H9 (cell line): ENCODE measurements at regions not wholly inside any gene's neighbourhood (a gene's known extent, or its start where the extent isn't known, plus 50 kb on each side); places are given as distances from the start of the nearest gene placed in this dataset.

Experiments
- DNase-seq: peaks from one replicate; pipeline ENCODE4 v3.0.0-alpha.2; 2017
- H2AFZ ChIP-seq: one replicate; pipeline ENCODE4 v1.6.1; 2013; ENCODE audit warnings: mild to moderate bottlenecking, low read length, control low read depth, moderate library complexity
- H2AK5ac ChIP-seq: 2 replicates; pipeline ENCODE4 v1.6.1; 2013; ENCODE audit warnings: low read length, control low read depth, mixed read lengths; ENCODE audit not compliant: insufficient read length
- H2BK120ac ChIP-seq: one replicate; pipeline ENCODE4 v1.6.1; 2013; ENCODE audit warnings: low read depth, mild to moderate bottlenecking, low read length, control low read depth, inconsistent platforms; ENCODE audit not compliant: poor library complexity, severe bottlenecking
- H2BK12ac ChIP-seq: 2 replicates; pipeline ENCODE4 v1.6.1; 2013; ENCODE audit warnings: low read length, control low read depth, mixed read lengths, low read depth; ENCODE audit not compliant: insufficient read length
- H2BK15ac ChIP-seq: 2 replicates; pipeline ENCODE4 v1.6.1; 2013; ENCODE audit warnings: low read depth, low read length, control low read depth
- H2BK20ac ChIP-seq: one replicate; pipeline ENCODE4 v1.6.1; 2013; ENCODE audit warnings: low read depth, mild to moderate bottlenecking, low read length, control low read depth, inconsistent platforms; ENCODE audit not compliant: poor library complexity, severe bottlenecking
- H2BK5ac ChIP-seq: 2 replicates; pipeline ENCODE4 v1.6.1; 2013; ENCODE audit warnings: low read length, control low read depth, mixed read lengths; ENCODE audit not compliant: insufficient read length
- H3K14ac ChIP-seq: 2 replicates; pipeline ENCODE4 v1.6.1; 2013; ENCODE audit warnings: low read length, control low read depth; ENCODE audit not compliant: insufficient read depth
- H3K18ac ChIP-seq: 2 replicates; pipeline ENCODE4 v1.6.1; 2013; ENCODE audit warnings: low read depth, mild to moderate bottlenecking, mixed read lengths, low read length, control low read depth; ENCODE audit not compliant: insufficient read length
- H3K23ac ChIP-seq: 2 replicates; pipeline ENCODE4 v1.6.1; 2013; ENCODE audit warnings: low read length, control low read depth, mixed read lengths, low read depth; ENCODE audit not compliant: insufficient read length
- H3K23me2 ChIP-seq: 2 replicates; pipeline ENCODE4 v1.6.1; 2013; ENCODE audit warnings: low read depth, mild to moderate bottlenecking, mixed read lengths, low read length, control low read depth; ENCODE audit not compliant: insufficient read length, poor library complexity, severe bottlenecking
- H3K27ac ChIP-seq: 2 replicates; pipeline ENCODE4 v1.5.1; 2013; ENCODE audit warnings: low read length, control low read depth, mixed read lengths, low read depth; ENCODE audit not compliant: insufficient read length
- H3K27me3 ChIP-seq: 2 replicates; pipeline ENCODE4 v1.6.1; 2013; ENCODE audit warnings: low read length, control low read depth, inconsistent platforms; ENCODE audit not compliant: insufficient read depth
- H3K4ac ChIP-seq: 2 replicates; pipeline ENCODE4 v1.6.1; 2013; ENCODE audit warnings: low read depth, mild to moderate bottlenecking, control low read depth, inconsistent platforms, low read length, moderate library complexity
- H3K4me1 ChIP-seq: 2 replicates; pipeline ENCODE4 v1.6.1; 2013; ENCODE audit warnings: low read length, control low read depth, inconsistent platforms; ENCODE audit not compliant: insufficient read depth
- H3K4me2 ChIP-seq: 2 replicates; pipeline ENCODE4 v1.6.1; 2013; ENCODE audit warnings: low read length, control low read depth, mixed read lengths; ENCODE audit not compliant: insufficient read length, insufficient read depth
- H3K56ac ChIP-seq: 2 replicates; pipeline ENCODE4 v1.6.1; 2013; ENCODE audit warnings: low read depth, mild to moderate bottlenecking, mixed read lengths, low read length, control low read depth; ENCODE audit not compliant: insufficient read length
- H3K79me1 ChIP-seq: 2 replicates; pipeline ENCODE4 v1.6.1; 2013; ENCODE audit warnings: low read depth, mild to moderate bottlenecking, moderate library complexity, low read length, control low read depth, inconsistent platforms; ENCODE audit not compliant: insufficient read depth, poor library complexity, severe bottlenecking
- H3K79me2 ChIP-seq: 2 replicates; pipeline ENCODE4 v1.6.1; 2013; ENCODE audit warnings: low read length, control low read depth, inconsistent platforms; ENCODE audit not compliant: insufficient read depth
- H3K9ac ChIP-seq: 2 replicates; pipeline ENCODE4 v1.6.1; 2013; ENCODE audit warnings: low read length, control low read depth, mixed read lengths; ENCODE audit not compliant: insufficient read length; ENCODE audit errors: extremely low read depth
- H3K9me3 ChIP-seq: one replicate; pipeline ENCODE4 v1.6.1; 2013; ENCODE audit warnings: low read depth, low read length, inconsistent platforms; ENCODE audit not compliant: control insufficient read depth
- H3T11ph ChIP-seq: one replicate; pipeline ENCODE4 v1.6.1; 2013; ENCODE audit warnings: mild to moderate bottlenecking, low read length, control low read depth, inconsistent platforms
- H4K20me1 ChIP-seq: one replicate; pipeline ENCODE4 v1.6.1; 2013; ENCODE audit not compliant: control insufficient read depth, insufficient read length, insufficient read depth
- H4K5ac ChIP-seq: 2 replicates; pipeline ENCODE4 v1.6.1; 2013; ENCODE audit warnings: low read depth, mild to moderate bottlenecking, mixed read lengths, low read length, control low read depth; ENCODE audit not compliant: insufficient read length
- H4K8ac ChIP-seq: replicated peaks from 2 replicates; pipeline ENCODE4 v1.6.1; 2013; ENCODE audit warnings: low read length, control low read depth, mixed read lengths, low read depth; ENCODE audit not compliant: insufficient read length
- H4K91ac ChIP-seq: 2 replicates; pipeline ENCODE4 v1.6.1; 2013; ENCODE audit warnings: low read depth, mild to moderate bottlenecking, moderate library complexity, mixed read lengths, low read length, control low read depth; ENCODE audit not compliant: insufficient read length
- H3K27ac Mint-ChIP-seq, 3 experiments: 2 replicates in 2 of 3; 3 replicates in 1 of 3; pipeline ENCODE4 v1.8.0; 2020 to 2021; ENCODE audit warnings: mixed read lengths in 3 of 3, mild to moderate bottlenecking in 1 of 3, moderate library complexity in 1 of 3
- H3K27me3 Mint-ChIP-seq: 2 replicates; pipeline ENCODE4 v1.8.0; 2021; ENCODE audit warnings: low read depth, mild to moderate bottlenecking, moderate library complexity, mixed read lengths
- H3K36me3 Mint-ChIP-seq, 3 experiments: 2 replicates in 2 of 3; 3 replicates in 1 of 3; pipeline ENCODE4 v1.8.0; 2020 to 2021; ENCODE audit warnings: low read depth in 3 of 3, mixed read lengths in 3 of 3; ENCODE audit not compliant: insufficient read depth in 1 of 3
- H3K4me1 Mint-ChIP-seq, 2 experiments: 2 replicates each; pipeline ENCODE4 v1.8.0; 2020; ENCODE audit warnings: mixed read lengths in 2 of 2
- H3K4me3 Mint-ChIP-seq, 2 experiments: 2 replicates in 1 of 2; 3 replicates in 1 of 2; pipeline ENCODE4 v1.8.0; 2020 to 2021; ENCODE audit warnings: mild to moderate bottlenecking in 2 of 2, mixed read lengths in 2 of 2, moderate library complexity in 1 of 2
- H3K9me3 Mint-ChIP-seq, 2 experiments: 2 replicates in 1 of 2; 3 replicates in 1 of 2; pipeline ENCODE4 v1.8.0; 2020; ENCODE audit warnings: mild to moderate bottlenecking in 2 of 2, mixed read lengths in 2 of 2, moderate library complexity in 1 of 2
- CTCF ChIP-seq: fragments of 200-600 bp; sonication (generic); conservative IDR thresholded peaks from 3 replicates; pipeline ENCODE4 v1.8.0; 2021; ENCODE audit warnings: antibody characterized with exemption, mild to moderate bottlenecking
- WGBS: extraction: QIAGEN DNeasy Blood & Tissue Kit; methylation state at CpG from one replicate; pipeline ENCODE4 v1.1.7; 2013; ENCODE audit warnings: missing lambda C conversion rate, low lambda C conversion rate, mixed read lengths; ENCODE audit not compliant: insufficient read length; ENCODE audit errors: extremely low coverage; 5-methylcytosine and 5-hydroxymethylcytosine counted together

- no peak overlapping the region for H4K91ac ChIP-seq
- no peak overlapping the region for H4K5ac ChIP-seq
- peaks cover 25 to 26% of the 10 kb centered on the region in 2 experiments for H3K4me1 Mint-ChIP-seq
- H3K23ac ChIP-seq, result no peak overlapping the region
- H4K20me1 ChIP-seq, result no peaks in the 10 kb centered on the region
- no peak overlapping the region for H3K27ac Mint-ChIP-seq
- H3T11ph ChIP-seq, result no peak overlapping the region
- H4K8ac ChIP-seq, result no peak overlapping the region
- H3K9me3 Mint-ChIP-seq, result no peaks in the 10 kb centered on the region
- H2BK5ac ChIP-seq, result no peak overlapping the region
- no peaks in the 10 kb centered on the region for H3K9me3 ChIP-seq
- no peak overlapping the region for H3K27ac ChIP-seq
- H3K9ac ChIP-seq, result no peak overlapping the region
- H3K56ac ChIP-seq, result no peak overlapping the region
- H2BK20ac ChIP-seq, result no peak overlapping the region
- H3K4ac ChIP-seq, result no peak overlapping the region
- no peaks in the 10 kb centered on the region for H3K79me2 ChIP-seq
- no peak overlapping the region for H2BK12ac ChIP-seq
- peak; percentile 21; the same call in 1 of the 3 replicates for TF ChIP-seq CTCF
- H3K14ac ChIP-seq, result no peak overlapping the region
- H3K4me2 ChIP-seq, result no peak overlapping the region
- H3K4me1 ChIP-seq, result peaks cover 5% of the 10 kb centered on the region; the same call in 1 of the 2 replicates
- H3K27me3 ChIP-seq, result no peaks in the 10 kb centered on the region
- H3K23me2 ChIP-seq, result no peaks in the 10 kb centered on the region
- H3K27me3 Mint-ChIP-seq, result peaks cover 3% of the 10 kb centered on the region; the same call in 1 of the 2 replicates
- H3K18ac ChIP-seq, result no peak overlapping the region
- H3K79me1 ChIP-seq, result no peaks in the 10 kb centered on the region
- H3K4me3 Mint-ChIP-seq, result no peak overlapping the region
- DNase-seq, result no peak
- no CpG with 5 or more reads among the region's 6 CpGs for WGBS
- H2AK5ac ChIP-seq, result no peak overlapping the region
- no peaks in the 10 kb centered on the region for H3K36me3 Mint-ChIP-seq
- H2AFZ ChIP-seq, result no peak overlapping the region
- H2BK120ac ChIP-seq, result no peak overlapping the region
- H2BK15ac ChIP-seq, result no peak overlapping the region
These were observed 83.9 kb downstream of the UNC5CL start for GRCh38 chr6:40955178-40955545.
